ENCODE measurements at regions not wholly inside any gene's neighbourhood (a gene's known extent, or its start where the extent isn't known, plus 50 kb on each side); places are given as distances from the start of the nearest gene placed in this dataset.

DNA sequence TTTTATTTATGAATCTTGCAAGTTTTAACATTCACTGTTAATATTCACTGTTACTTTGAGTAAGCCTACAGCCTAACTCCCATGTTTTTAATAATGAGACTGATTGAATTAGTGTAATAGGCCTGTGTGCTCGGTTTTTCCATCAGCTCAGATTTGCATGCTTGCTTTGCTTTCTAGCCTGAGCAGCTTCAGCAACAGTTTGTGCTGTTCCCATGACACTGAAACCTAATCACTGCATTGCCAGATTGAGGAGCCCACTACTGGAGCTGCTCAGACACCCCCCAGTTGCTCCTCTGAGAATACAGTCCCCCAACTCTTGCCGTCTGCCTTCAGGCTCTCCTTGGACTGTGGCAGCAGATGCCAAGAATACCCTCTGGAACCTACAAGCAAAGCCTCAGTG, 695.4 kb downstream of the BRINP3 start:
- no peak for TF ChIP-seq POLR2A (IDR thresholded peaks at IDR 0.05; ENCODE audit: low read depth, low read length)
- no peak for TF ChIP-seq POLR2AphosphoS5 (IDR thresholded peaks at IDR 0.05; ENCODE audit: low read depth, low read length)

All from GM12892 (cell line).